GM12878 (cell line): ENCODE measurements at regions not wholly inside any gene's neighbourhood (a gene's known extent, or its start where the extent isn't known, plus 50 kb on each side); places are given as distances from the start of the nearest gene placed in this dataset.

ENCODE experiments used
- ATAC-seq: fragments of 200-7000 bp; cut with Tn5 transposase; 3 replicates; pipeline ENCODE4 v1.9.1; 2020; ENCODE audit warnings: mild to moderate bottlenecking, moderate library complexity
- BruUV-seq: library from RNA; stranded (reverse); fragments of 400-500 nt; replicated peaks from 2 replicates; lab custom pipeline; 2021; lab: Mats Ljungman, UMichigan
- CTCF ChIA-PET: fragments of 300-600 bp; sonication (Branson Sonifier 250); formaldehyde crosslinking; extraction: SDS; loops from one replicate; lab custom pipeline; 2021; ENCODE audit warnings: inconsistent platforms; lab: Yijun Ruan, JAX
- POLR2A ChIA-PET: fragments of 350-600 bp; formaldehyde crosslinking; extraction: SDS; loops from one replicate; lab custom pipeline; 2021; ENCODE audit warnings: inconsistent platforms; lab: Charles Lee
- RAD21 ChIA-PET: fragments of 300-600 bp; sonication (Branson Sonifier 250); formaldehyde crosslinking; loops from one replicate; lab custom pipeline; 2023; ENCODE audit warnings: antibody characterized with exemption; ENCODE audit not compliant: unreplicated experiment; lab: Charles Lee
- SMC1A ChIA-PET: fragments of 300-600 bp; sonication (Branson Sonifier 250); formaldehyde crosslinking; loops from one replicate; lab custom pipeline; 2023; ENCODE audit not compliant: unreplicated experiment, uncharacterized antibody; lab: Charles Lee
- DNase-seq: peaks from one replicate; pipeline ENCODE4 v3.0.0-alpha.2; 2011; ENCODE audit warnings: low read depth, low spot score
- FAIRE-seq: peaks from 3 replicates; lab custom pipeline; 2011; peaks lifted over from hg19 to GRCh38; lab: Jason Lieb, UNC
- H2AFZ ChIP-seq: 2 replicates; pipeline ENCODE4 v1.6.0; 2011; ENCODE audit warnings: low read depth, low read length, control low read depth; ENCODE audit not compliant: control insufficient read depth
- H3K27ac ChIP-seq: 2 replicates; pipeline ENCODE4 v1.5.1; 2011; ENCODE audit warnings: control low read depth; ENCODE audit not compliant: control insufficient read depth, insufficient read depth
- H3K27me3 ChIP-seq, 2 experiments: replicated peaks in 1 of 2; 2 replicates each; pipeline versions ENCODE4 v1.6.0 to v1.6.1; 2011; ENCODE audit warnings: low read length in 1 of 2; ENCODE audit not compliant: control insufficient read depth in 2 of 2, insufficient read depth in 2 of 2
- H3K36me3 ChIP-seq, 2 experiments: 2 replicates each; pipeline ENCODE4 v1.5.1; 2011; ENCODE audit warnings: low read length in 1 of 2; ENCODE audit not compliant: control insufficient read depth in 2 of 2, insufficient read depth in 2 of 2
- H3K4me1 ChIP-seq: 2 replicates; pipeline ENCODE4 v1.6.1; 2011; ENCODE audit warnings: mild to moderate bottlenecking, low read length, moderate library complexity, mixed read lengths; ENCODE audit not compliant: control insufficient read depth, insufficient read depth
- H3K4me2 ChIP-seq: 2 replicates; pipeline ENCODE4 v1.6.0; 2011; ENCODE audit warnings: control low read depth; ENCODE audit not compliant: control insufficient read depth, insufficient read depth
- H3K4me3 ChIP-seq: fragments of 200-600 bp; sonication (generic); 2 replicates; pipeline ENCODE4 v1.5.1; 2016
- H3K79me2 ChIP-seq: 2 replicates; pipeline ENCODE4 v1.6.0; 2011; ENCODE audit warnings: low read length; ENCODE audit not compliant: control insufficient read depth, insufficient read depth
- H3K9ac ChIP-seq: 2 replicates; pipeline ENCODE4 v1.8.0; 2011; ENCODE audit warnings: low read length, control low read depth, mixed read lengths; ENCODE audit not compliant: control insufficient read depth, insufficient read depth
- H3K9me3 ChIP-seq: replicated peaks from 3 replicates; pipeline ENCODE4 v1.5.1; 2011; ENCODE audit warnings: mild to moderate bottlenecking, low read length; ENCODE audit not compliant: control insufficient read depth, insufficient read depth
- H4K20me1 ChIP-seq: 2 replicates; pipeline ENCODE4 v1.6.0; 2011; ENCODE audit not compliant: control insufficient read depth, insufficient read depth
- CHD2 ChIP-seq: IDR thresholded peaks from 2 replicates; pipeline ENCODE4 v1.6.1; 2011; ENCODE audit warnings: low read depth, low read length, improper control_type of control experiment, borderline replicate concordance
- CREB1 ChIP-seq: IDR thresholded peaks from 2 replicates; pipeline ENCODE4 v1.6.1; 2012; ENCODE audit warnings: low read depth, mild to moderate bottlenecking, inconsistent platforms
- EGR1 ChIP-seq, 2 experiments: IDR thresholded peaks; 1 replicate in 1 of 2; 2 replicates in 1 of 2; pipeline ENCODE4 v1.6.1; 2011 to 2012; ENCODE audit warnings: low read depth in 2 of 2, low read length in 2 of 2, borderline replicate concordance in 1 of 2, mild to moderate bottlenecking in 1 of 2, moderate library complexity in 1 of 2
- NR2C2 ChIP-seq: IDR thresholded peaks from 2 replicates; pipeline ENCODE4 v1.6.1; 2011; ENCODE audit warnings: borderline replicate concordance, low read depth; ENCODE audit not compliant: control insufficient read depth, insufficient read length
- SREBF1 ChIP-seq: IDR thresholded peaks from 2 replicates; pipeline ENCODE4 v1.6.1; 2012; ENCODE audit warnings: mild to moderate bottlenecking, low read length
- ZBTB40 ChIP-seq: fragments of 450-650 bp; IDR thresholded peaks from 2 replicates; pipeline ENCODE4 v1.6.1; 2016; ENCODE audit warnings: mild to moderate bottlenecking, moderate library complexity, borderline replicate concordance
- WGBS: methylation state at CpG from one replicate; pipeline ENCODE4 v1.1.6; 2016; ENCODE audit warnings: low lambda C conversion rate; ENCODE audit not compliant: insufficient replicate concordance, insufficient coverage; ENCODE audit errors: missing lambda C conversion rate; 5-methylcytosine and 5-hydroxymethylcytosine counted together
- in situ Hi-C: fragments of 300-500 bp; cut with MboI; formaldehyde crosslinking; loops from 9 replicates; pipeline ENCODE4 v1.14.3; 2018; ENCODE audit warnings: mixed read lengths
- intact Hi-C: fragments of 100-400 bp; cut with micrococcal nuclease; formaldehyde crosslinking; loops from one replicate; pipeline ENCODE4 v1.14.2; 2022; ENCODE audit not compliant: unreplicated experiment

- TF ChIP-seq NR2C2 (no peak), CREB1 (no peak), SREBF1 (no peak)
- TF ChIP-seq, all 136 proteins: peak for 0
These were observed 74.2 kb upstream of the CPEB2 start (continued) for GRCh38 chr4:14928035-14928434.

GRCh38 chr4:14929669-14930068, 72.6 kb upstream of the CPEB2 start:
- no TSS peak for BruUV-seq
- Histone ChIP-seq H2AFZ (no peak overlapping the region), H3K9ac (no peak overlapping the region), H3K4me3 (no peak overlapping the region), H3K27ac (no peak overlapping the region), H3K27me3 (no peaks in the 10 kb centered on the region), H4K20me1 (no peaks in the 10 kb centered on the region), H3K79me2 (no peaks in the 10 kb centered on the region), H3K4me2 (no peak overlapping the region), H3K4me1 (no peaks in the 10 kb centered on the region), H3K36me3 (no peaks in the 10 kb centered on the region), H3K9me3 (no peaks in the 10 kb centered on the region)
- ChIA-PET CTCF (no interaction called here), RAD21 (no interaction called here), SMC1A (no interaction called here), POLR2A (no interaction called here)
- intact Hi-C loops, result no loop called here
- in situ Hi-C loops, result no loop called here
- ATAC-seq (no peak), FAIRE-seq (no peak), DNase-seq (no peak)
- TF ChIP-seq CHD2, result no peak
- no peak for TF ChIP-seq EGR1 (IDR thresholded peaks at IDR 0.05; ENCODE audit: borderline replicate concordance in 1 of 2, low read depth in 2 of 2, low read length in 2 of 2)
- peak; percentile 75 for TF ChIP-seq ZBTB40
- WGBS, result 97% methylated on average over 1 of the region's 1 CpG
